Right atrium auricular region (tissue), 2 donors: ENCODE measurements at regions not wholly inside any gene's neighbourhood (a gene's known extent, or its start where the extent isn't known, plus 50 kb on each side); places are given as distances from the start of the nearest gene placed in this dataset.

Experiments used
- DNase-seq: peaks from one replicate; pipeline ENCODE4 v3.0.0-alpha.2; 2019; ENCODE audit warnings: low spot score
- H3K27ac ChIP-seq, 2 donors: fragments of 200-600 bp; sonication (generic); 1 replicate in 1 of 2; 2 replicates in 1 of 2; pipeline ENCODE4 v1.5.1; 2016 to 2019
- H3K27me3 ChIP-seq, 2 donors: fragments of 200-600 bp; sonication (generic); one replicate each; pipeline versions ENCODE4 v1.5.1 to v1.6.0; 2017 to 2019
- H3K36me3 ChIP-seq: fragments of 200-600 bp; sonication (generic); one replicate; pipeline ENCODE4 v1.5.1; 2016
- H3K4me1 ChIP-seq, 2 donors: fragments of 200-600 bp; sonication (generic); one replicate each; pipeline versions ENCODE4 v1.5.1 to v1.6.0; 2017 to 2019
- H3K4me3 ChIP-seq, 2 donors: fragments of 200-600 bp; sonication (generic); 1 replicate in 1 of 2; 2 replicates in 1 of 2; pipeline ENCODE4 v1.5.1; 2017 to 2019; ENCODE audit warnings: mild to moderate bottlenecking in 1 of 2, moderate library complexity in 1 of 2
- H3K9me3 ChIP-seq, 2 donors: fragments of 200-600 bp; sonication (generic); one replicate each; pipeline ENCODE4 v1.5.1; 2019
- TF ChIP-seq, protein P1 (sequence below), 2 donors: fragments of 200-600 bp; sonication (generic); IDR thresholded peaks; one replicate each; pipeline ENCODE4 v1.5.1; 2019; ENCODE audit warnings: antibody characterized with exemption in 2 of 2

DNA sequence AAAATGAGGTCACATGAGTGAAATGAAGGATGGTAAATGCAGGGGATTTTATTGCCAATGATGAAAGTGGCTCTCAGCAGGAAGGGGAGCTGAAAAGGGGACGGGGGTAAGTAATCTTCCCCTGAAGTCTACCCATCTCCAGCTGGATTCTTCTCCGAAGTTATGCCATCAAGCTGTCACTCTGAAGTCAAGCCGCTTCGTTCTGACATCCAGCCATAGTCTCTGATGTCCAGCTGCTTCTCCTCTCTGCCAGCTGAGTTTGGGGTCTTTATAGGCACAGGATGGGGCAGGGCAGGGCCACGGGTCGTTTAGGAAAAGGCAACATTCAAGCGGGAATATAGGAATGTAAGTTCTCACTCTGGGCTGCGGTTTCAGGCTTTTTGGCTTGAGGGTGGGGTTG is 181.9 kb upstream of the ANO3 start:
- no peak for DNase-seq
- no peaks in the 10 kb centered on the region for H3K4me1 ChIP-seq

DNA sequence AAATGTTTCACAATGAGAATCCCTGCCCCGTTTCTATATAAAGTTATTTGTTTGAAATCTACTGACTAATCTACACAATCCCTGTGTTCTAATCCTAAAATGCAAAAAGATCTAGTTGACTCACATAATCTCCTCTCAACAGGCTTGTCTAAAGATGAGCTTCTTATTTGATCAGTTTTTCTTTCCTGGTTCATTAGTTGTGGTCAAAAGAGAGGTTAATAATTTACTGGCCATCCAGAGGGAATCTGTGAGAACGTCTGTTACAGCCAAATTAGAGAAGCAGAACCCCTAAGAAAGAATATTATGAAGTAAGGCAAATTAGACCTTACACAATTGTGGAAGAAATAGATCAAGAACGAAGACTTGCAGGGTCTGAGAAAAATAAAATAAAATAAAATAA is 173.7 kb upstream of the ANO3 start:
- Histone ChIP-seq H3K4me1 (no peaks in the 10 kb centered on the region), H3K9me3 (no peaks in the 10 kb centered on the region), H3K4me3 (no peak overlapping the region), H3K27me3 (no peaks in the 10 kb centered on the region), H3K36me3 (no peaks in the 10 kb centered on the region), H3K27ac (no peak overlapping the region)
- TF ChIP-seq, protein P1, sequence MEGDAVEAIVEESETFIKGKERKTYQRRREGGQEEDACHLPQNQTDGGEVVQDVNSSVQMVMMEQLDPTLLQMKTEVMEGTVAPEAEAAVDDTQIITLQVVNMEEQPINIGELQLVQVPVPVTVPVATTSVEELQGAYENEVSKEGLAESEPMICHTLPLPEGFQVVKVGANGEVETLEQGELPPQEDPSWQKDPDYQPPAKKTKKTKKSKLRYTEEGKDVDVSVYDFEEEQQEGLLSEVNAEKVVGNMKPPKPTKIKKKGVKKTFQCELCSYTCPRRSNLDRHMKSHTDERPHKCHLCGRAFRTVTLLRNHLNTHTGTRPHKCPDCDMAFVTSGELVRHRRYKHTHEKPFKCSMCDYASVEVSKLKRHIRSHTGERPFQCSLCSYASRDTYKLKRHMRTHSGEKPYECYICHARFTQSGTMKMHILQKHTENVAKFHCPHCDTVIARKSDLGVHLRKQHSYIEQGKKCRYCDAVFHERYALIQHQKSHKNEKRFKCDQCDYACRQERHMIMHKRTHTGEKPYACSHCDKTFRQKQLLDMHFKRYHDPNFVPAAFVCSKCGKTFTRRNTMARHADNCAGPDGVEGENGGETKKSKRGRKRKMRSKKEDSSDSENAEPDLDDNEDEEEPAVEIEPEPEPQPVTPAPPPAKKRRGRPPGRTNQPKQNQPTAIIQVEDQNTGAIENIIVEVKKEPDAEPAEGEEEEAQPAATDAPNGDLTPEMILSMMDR (IDR thresholded peaks at IDR 0.05) = no peak
- no peak for DNase-seq

More for the DNA sequence above, 181.9 kb upstream of the ANO3 start:
- Histone ChIP-seq H3K27ac (no peak overlapping the region), H3K4me3 (no peak overlapping the region), H3K9me3 (no peaks in the 10 kb centered on the region), H3K36me3 (no peaks in the 10 kb centered on the region), H3K27me3 (no peaks in the 10 kb centered on the region)
- TF ChIP-seq, protein P1 (IDR thresholded peaks at IDR 0.05) = no peak

DNA sequence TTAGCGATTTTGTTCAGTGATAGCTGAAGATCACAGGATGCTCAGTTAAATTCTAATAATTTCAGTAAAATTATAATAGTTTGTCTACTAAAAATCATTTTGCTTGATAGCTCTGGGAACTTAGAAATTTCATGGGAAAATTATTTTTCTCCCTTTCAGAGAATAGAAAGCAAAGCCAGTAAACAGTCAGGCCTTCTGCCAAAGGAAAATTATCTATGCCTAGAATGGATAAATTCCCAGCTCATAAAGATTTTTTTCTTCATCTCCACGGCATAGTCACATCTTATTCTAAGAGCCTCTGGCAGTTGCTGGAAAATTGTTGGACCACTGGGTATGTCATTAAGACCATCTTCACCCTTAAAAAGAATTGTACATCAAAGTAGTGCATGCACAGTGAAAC is 169.6 kb upstream of the ANO3 start:
- Histone ChIP-seq H3K27ac (no peak overlapping the region), H3K4me3 (no peak overlapping the region), H3K36me3 (no peaks in the 10 kb centered on the region), H3K4me1 (no peaks in the 10 kb centered on the region), H3K27me3 (no peaks in the 10 kb centered on the region), H3K9me3 (no peaks in the 10 kb centered on the region)
- DNase-seq = no peak
- TF ChIP-seq, protein P1 (IDR thresholded peaks at IDR 0.05) = no peak

DNA sequence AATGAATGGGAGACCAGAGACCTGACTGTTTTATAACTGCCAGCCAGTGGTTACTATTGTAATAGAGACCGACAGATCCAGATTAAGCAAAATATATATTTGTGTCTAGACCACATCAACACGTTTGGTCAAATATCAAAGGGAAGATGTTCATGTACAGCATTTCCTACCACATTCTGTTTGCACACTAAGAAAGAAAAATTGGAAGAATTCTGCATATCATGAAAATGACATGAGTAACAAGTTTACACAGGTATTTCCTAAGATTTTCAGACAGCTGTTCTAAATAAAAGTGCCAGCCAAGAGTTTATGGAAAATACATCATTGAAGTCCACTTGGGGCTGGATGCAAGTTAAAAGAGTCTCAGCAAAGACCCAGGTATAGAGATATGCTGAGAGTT is 145.5 kb upstream of the ANO3 start:
- Histone ChIP-seq H3K4me3 (no peak overlapping the region), H3K27ac (no peak overlapping the region), H3K27me3 (no peaks in the 10 kb centered on the region), H3K36me3 (no peaks in the 10 kb centered on the region), H3K9me3 (no peaks in the 10 kb centered on the region), H3K4me1 (no peaks in the 10 kb centered on the region)
- TF ChIP-seq, protein P1 (IDR thresholded peaks at IDR 0.05) = no peak
- DNase-seq = no peak

DNA sequence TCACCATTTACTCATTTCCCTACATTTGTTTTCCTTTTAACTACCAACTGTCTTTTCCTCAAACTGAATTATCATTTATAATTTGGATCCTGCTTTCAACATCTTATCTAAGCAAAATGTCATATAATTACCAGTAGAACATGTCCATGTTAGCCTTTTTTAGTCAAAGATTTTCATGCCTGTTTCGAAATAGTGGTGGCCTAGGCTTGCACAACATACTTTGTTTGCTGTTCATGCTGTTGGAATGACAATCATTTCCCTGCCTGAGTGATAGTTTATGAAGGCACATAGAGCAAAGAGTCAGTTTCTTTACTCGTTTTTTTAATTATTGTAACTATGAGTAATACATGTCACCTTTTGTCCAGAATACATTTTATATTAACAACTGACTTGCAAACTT is 144.3 kb upstream of the ANO3 start:
- no peaks in the 10 kb centered on the region for H3K9me3 ChIP-seq
- H3K36me3 ChIP-seq = no peaks in the 10 kb centered on the region
- DNase-seq = no peak
- H3K27ac ChIP-seq = no peak overlapping the region
- no peaks in the 10 kb centered on the region for H3K27me3 ChIP-seq
- TF ChIP-seq, protein P1 (IDR thresholded peaks at IDR 0.05) = no peak
- no peak overlapping the region for H3K4me3 ChIP-seq
- H3K4me1 ChIP-seq = no peaks in the 10 kb centered on the region

DNA sequence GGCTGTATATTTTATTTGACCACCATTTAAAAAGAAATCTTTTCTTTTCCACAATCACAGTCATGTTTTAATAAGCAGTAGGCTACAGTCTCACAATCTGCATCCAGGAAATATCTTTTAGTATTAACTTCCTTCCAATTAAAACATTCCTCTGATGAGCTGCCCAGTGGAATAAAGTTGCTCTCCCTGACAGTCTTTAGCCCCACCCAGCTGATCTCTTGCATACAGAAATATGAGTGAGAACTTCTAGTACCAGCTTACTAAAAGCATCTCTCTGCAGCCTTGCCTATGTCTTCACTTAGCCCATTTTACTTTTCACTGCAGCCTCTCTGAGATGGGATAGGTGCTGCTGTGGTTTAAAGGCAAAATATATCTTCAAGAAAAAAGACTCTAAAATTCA is 143.4 kb upstream of the ANO3 start:
- Histone ChIP-seq H3K9me3 (no peaks in the 10 kb centered on the region), H3K4me1 (no peaks in the 10 kb centered on the region), H3K36me3 (no peaks in the 10 kb centered on the region), H3K27ac (no peak overlapping the region), H3K27me3 (no peaks in the 10 kb centered on the region), H3K4me3 (no peak overlapping the region)
- TF ChIP-seq, protein P1 (IDR thresholded peaks at IDR 0.05) = no peak
- no peak for DNase-seq
